ENCODE measurements at regions not wholly inside any gene's neighbourhood (a gene's known extent, or its start where the extent isn't known, plus 50 kb on each side); places are given as distances from the start of the nearest gene placed in this dataset.

- TF ChIP-seq, protein P1, sequence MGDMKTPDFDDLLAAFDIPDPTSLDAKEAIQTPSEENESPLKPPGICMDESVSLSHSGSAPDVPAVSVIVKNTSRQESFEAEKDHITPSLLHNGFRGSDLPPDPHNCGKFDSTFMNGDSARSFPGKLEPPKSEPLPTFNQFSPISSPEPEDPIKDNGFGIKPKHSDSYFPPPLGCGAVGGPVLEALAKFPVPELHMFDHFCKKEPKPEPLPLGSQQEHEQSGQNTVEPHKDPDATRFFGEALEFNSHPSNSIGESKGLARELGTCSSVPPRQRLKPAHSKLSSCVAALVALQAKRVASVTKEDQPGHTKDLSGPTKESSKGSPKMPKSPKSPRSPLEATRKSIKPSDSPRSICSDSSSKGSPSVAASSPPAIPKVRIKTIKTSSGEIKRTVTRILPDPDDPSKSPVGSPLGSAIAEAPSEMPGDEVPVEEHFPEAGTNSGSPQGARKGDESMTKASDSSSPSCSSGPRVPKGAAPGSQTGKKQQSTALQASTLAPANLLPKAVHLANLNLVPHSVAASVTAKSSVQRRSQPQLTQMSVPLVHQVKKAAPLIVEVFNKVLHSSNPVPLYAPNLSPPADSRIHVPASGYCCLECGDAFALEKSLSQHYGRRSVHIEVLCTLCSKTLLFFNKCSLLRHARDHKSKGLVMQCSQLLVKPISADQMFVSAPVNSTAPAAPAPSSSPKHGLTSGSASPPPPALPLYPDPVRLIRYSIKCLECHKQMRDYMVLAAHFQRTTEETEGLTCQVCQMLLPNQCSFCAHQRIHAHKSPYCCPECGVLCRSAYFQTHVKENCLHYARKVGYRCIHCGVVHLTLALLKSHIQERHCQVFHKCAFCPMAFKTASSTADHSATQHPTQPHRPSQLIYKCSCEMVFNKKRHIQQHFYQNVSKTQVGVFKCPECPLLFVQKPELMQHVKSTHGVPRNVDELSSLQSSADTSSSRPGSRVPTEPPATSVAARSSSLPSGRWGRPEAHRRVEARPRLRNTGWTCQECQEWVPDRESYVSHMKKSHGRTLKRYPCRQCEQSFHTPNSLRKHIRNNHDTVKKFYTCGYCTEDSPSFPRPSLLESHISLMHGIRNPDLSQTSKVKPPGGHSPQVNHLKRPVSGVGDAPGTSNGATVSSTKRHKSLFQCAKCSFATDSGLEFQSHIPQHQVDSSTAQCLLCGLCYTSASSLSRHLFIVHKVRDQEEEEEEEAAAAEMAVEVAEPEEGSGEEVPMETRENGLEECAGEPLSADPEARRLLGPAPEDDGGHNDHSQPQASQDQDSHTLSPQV (IDR thresholded peaks at IDR 0.05): no peak
Observed at GRCh38 chr3:104175696-104176095, 1191.0 kb upstream of the ALCAM start (continued).

GRCh38 chr3:104176706-104177105 is 1190.0 kb upstream of the ALCAM start:
- ChIA-PET RAD21 (ENCODE audit: unreplicated experiment) (no interaction called here), CTCF (interaction anchor here (0.8 kb wide), 1 partner anchor 12 kb away, joined by 3 read pairs; no protein-coding TSS in a partner anchor)

More at GRCh38 chr3:104176706-104177105, 1190.0 kb upstream of the ALCAM start:
- BruUV-seq (replicated peaks): no TSS peak
- ATAC-seq (no peak), DNase-seq (ENCODE audit: low read depth, low spot score) (no peak), FAIRE-seq (no peak)
- Histone ChIP-seq H3K36me3 (ENCODE audit: control insufficient read depth in 2 of 2, insufficient read depth in 2 of 2, low read length in 1 of 2) (no peaks in the 10 kb centered on the region), H3K4me2 (ENCODE audit: control insufficient read depth, insufficient read depth) (no peak overlapping the region), H2AFZ (ENCODE audit: control insufficient read depth, low read depth, low read length) (no peak overlapping the region), H4K20me1 (ENCODE audit: control insufficient read depth, insufficient read depth) (no peaks in the 10 kb centered on the region), H3K9ac (ENCODE audit: control insufficient read depth, insufficient read depth, low read length) (no peak overlapping the region), H3K4me1 (ENCODE audit: control insufficient read depth, insufficient read depth, low read length) (no peaks in the 10 kb centered on the region), H3K4me3 (no peak overlapping the region), H3K27ac (ENCODE audit: control insufficient read depth, insufficient read depth) (no peak overlapping the region), H3K9me3 (replicated peaks; ENCODE audit: control insufficient read depth, insufficient read depth, low read length) (no peaks in the 10 kb centered on the region), H3K79me2 (ENCODE audit: control insufficient read depth, insufficient read depth, low read length) (no peaks in the 10 kb centered on the region), H3K27me3 (replicated peaks in 1 of 2; ENCODE audit: control insufficient read depth in 2 of 2, insufficient read depth in 2 of 2, low read length in 1 of 2) (no peaks in the 10 kb centered on the region)
- 0% methylated on average over 1 of the region's 1 CpG for WGBS (ENCODE audit: insufficient coverage, insufficient replicate concordance, low lambda C conversion rate, missing lambda C conversion rate)
- ChIA-PET SMC1A (ENCODE audit: uncharacterized antibody, unreplicated experiment) (no interaction called here), POLR2A (no interaction called here)
- in situ Hi-C loops (cut with MboI): no loop called here
- intact Hi-C loops (cut with micrococcal nuclease; ENCODE audit: unreplicated experiment): no loop called here
- TF ChIP-seq, protein P2, sequence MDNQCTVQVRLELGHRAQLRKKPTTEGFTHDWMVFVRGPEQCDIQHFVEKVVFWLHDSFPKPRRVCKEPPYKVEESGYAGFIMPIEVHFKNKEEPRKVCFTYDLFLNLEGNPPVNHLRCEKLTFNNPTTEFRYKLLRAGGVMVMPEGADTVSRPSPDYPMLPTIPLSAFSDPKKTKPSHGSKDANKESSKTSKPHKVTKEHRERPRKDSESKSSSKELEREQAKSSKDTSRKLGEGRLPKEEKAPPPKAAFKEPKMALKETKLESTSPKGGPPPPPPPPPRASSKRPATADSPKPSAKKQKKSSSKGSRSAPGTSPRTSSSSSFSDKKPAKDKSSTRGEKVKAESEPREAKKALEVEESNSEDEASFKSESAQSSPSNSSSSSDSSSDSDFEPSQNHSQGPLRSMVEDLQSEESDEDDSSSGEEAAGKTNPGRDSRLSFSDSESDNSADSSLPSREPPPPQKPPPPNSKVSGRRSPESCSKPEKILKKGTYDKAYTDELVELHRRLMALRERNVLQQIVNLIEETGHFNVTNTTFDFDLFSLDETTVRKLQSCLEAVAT (IDR thresholded peaks at IDR 0.05): no peak
- TF ChIP-seq, protein P1 (IDR thresholded peaks at IDR 0.05): no peak
- TF ChIP-seq, protein P3, sequence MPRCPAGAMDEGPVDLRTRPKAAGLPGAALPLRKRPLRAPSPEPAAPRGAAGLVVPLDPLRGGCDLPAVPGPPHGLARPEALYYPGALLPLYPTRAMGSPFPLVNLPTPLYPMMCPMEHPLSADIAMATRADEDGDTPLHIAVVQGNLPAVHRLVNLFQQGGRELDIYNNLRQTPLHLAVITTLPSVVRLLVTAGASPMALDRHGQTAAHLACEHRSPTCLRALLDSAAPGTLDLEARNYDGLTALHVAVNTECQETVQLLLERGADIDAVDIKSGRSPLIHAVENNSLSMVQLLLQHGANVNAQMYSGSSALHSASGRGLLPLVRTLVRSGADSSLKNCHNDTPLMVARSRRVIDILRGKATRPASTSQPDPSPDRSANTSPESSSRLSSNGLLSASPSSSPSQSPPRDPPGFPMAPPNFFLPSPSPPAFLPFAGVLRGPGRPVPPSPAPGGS (IDR thresholded peaks at IDR 0.05; ENCODE audit: borderline replicate concordance, insufficient read depth, low read depth, low read length, poor library complexity, severe bottlenecking): no peak
